Transverse colon (tissue), 3 donors: ENCODE measurements at regions not wholly inside any gene's neighbourhood (a gene's known extent, or its start where the extent isn't known, plus 50 kb on each side); places are given as distances from the start of the nearest gene placed in this dataset.

ENCODE experiments used
- CTCF ChIP-seq, 5 experiments: fragments of 200-600 bp in 3 of 5; fragments of 450-650 bp in 2 of 5; sonication (generic) in 3 of 5; IDR thresholded peaks; 1 replicate in 2 of 5; 2 replicates in 3 of 5; pipeline ENCODE4 v1.5.1; 2016 to 2017; ENCODE audit warnings: antibody characterized with exemption in 5 of 5, inconsistent platforms in 3 of 5, mild to moderate bottlenecking in 2 of 5, moderate library complexity in 1 of 5
- EP300 ChIP-seq: sonication (generic); formaldehyde crosslinking; IDR thresholded peaks from one replicate; pipeline ENCODE4 v1.6.1; 2017; ENCODE audit warnings: antibody characterized with exemption, low read depth
- POLR2A ChIP-seq: fragments of 450-650 bp; IDR thresholded peaks from one replicate; pipeline ENCODE4 v1.6.1; 2016; ENCODE audit warnings: antibody characterized with exemption, mild to moderate bottlenecking, moderate library complexity

GRCh38 chr2:191615596-191615995, 62.3 kb upstream of the NABP1 start:
- no peak for TF ChIP-seq CTCF (IDR thresholded peaks at IDR 0.05)
- no peak for TF ChIP-seq POLR2A
- TF ChIP-seq EP300 = no peak
